ENCODE measurements at regions not wholly inside any gene's neighbourhood (a gene's known extent, or its start where the extent isn't known, plus 50 kb on each side); places are given as distances from the start of the nearest gene placed in this dataset.

DNA sequence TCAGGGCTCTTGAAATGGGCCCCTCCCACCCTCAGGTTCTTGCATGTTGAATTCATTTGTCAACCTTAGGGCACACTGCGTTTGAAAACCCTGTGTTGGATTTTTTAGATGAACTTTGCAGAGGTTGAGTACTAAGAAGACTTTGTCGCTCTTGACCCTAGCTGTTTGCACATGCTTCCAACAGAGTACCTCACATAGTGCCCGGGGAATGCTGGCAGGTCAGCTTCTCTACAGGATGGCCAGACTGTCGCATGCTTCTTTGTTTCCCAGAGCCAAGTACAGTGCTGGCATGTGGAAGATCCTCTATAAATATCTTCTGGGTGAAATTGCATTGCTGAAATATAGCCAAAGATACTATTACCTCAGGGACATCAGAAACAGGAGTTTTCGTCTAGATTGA lies 59.9 kb downstream of the FAT3 start:
- H3K36me3 Mint-ChIP-seq (ENCODE audit: insufficient read depth in 1 of 3, low read depth in 3 of 3): no peaks in the 10 kb centered on the region
- Histone ChIP-seq H3K14ac (ENCODE audit: insufficient read depth, low read length) (no peak overlapping the region), H3K27ac (ENCODE audit: insufficient read length, low read depth, low read length) (no peak overlapping the region), H3K4me1 (ENCODE audit: insufficient read depth, low read length) (peaks cover 2% of the 10 kb centered on the region; the same call in 1 of the 2 replicates), H3K23me2 (ENCODE audit: insufficient read length, low read depth, low read length, poor library complexity, severe bottlenecking) (no peaks in the 10 kb centered on the region), H2BK12ac (ENCODE audit: insufficient read length, low read depth, low read length) (no peak overlapping the region), H4K5ac (ENCODE audit: insufficient read length, low read depth, low read length) (no peak overlapping the region), H3K9ac (ENCODE audit: extremely low read depth, insufficient read length, low read length) (no peak overlapping the region), H3K23ac (ENCODE audit: insufficient read length, low read depth, low read length) (no peak overlapping the region), H2AK5ac (ENCODE audit: insufficient read length, low read length) (no peak overlapping the region), H2BK120ac (ENCODE audit: low read depth, low read length, poor library complexity, severe bottlenecking) (no peak overlapping the region), H4K20me1 (ENCODE audit: control insufficient read depth, insufficient read depth, insufficient read length) (no peaks in the 10 kb centered on the region), H4K8ac (replicated peaks; ENCODE audit: insufficient read length, low read depth, low read length) (no peak overlapping the region), H3K79me2 (ENCODE audit: insufficient read depth, low read length) (peaks cover 7% of the 10 kb centered on the region; the same call in 1 of the 2 replicates), H3K4ac (ENCODE audit: low read depth, low read length) (no peak overlapping the region), H4K91ac (ENCODE audit: insufficient read length, low read depth, low read length) (no peak overlapping the region), H3K79me1 (ENCODE audit: insufficient read depth, low read depth, low read length, poor library complexity, severe bottlenecking) (no peaks in the 10 kb centered on the region), H2BK20ac (ENCODE audit: low read depth, low read length, poor library complexity, severe bottlenecking) (no peak overlapping the region), H3K56ac (ENCODE audit: insufficient read length, low read depth, low read length) (no peak overlapping the region), H2BK5ac (ENCODE audit: insufficient read length, low read length) (no peak overlapping the region), H3K18ac (ENCODE audit: insufficient read length, low read depth, low read length) (no peak overlapping the region), H3K27me3 (ENCODE audit: insufficient read depth, low read length) (no peaks in the 10 kb centered on the region), H2BK15ac (ENCODE audit: low read depth, low read length) (no peak overlapping the region), H3T11ph (ENCODE audit: low read length) (no peak overlapping the region), H3K9me3 (ENCODE audit: control insufficient read depth, low read depth, low read length) (no peaks in the 10 kb centered on the region), H2AFZ (ENCODE audit: low read length) (no peak overlapping the region), H3K4me2 (ENCODE audit: insufficient read depth, insufficient read length, low read length) (no peak overlapping the region)
- TF ChIP-seq, protein P1, sequence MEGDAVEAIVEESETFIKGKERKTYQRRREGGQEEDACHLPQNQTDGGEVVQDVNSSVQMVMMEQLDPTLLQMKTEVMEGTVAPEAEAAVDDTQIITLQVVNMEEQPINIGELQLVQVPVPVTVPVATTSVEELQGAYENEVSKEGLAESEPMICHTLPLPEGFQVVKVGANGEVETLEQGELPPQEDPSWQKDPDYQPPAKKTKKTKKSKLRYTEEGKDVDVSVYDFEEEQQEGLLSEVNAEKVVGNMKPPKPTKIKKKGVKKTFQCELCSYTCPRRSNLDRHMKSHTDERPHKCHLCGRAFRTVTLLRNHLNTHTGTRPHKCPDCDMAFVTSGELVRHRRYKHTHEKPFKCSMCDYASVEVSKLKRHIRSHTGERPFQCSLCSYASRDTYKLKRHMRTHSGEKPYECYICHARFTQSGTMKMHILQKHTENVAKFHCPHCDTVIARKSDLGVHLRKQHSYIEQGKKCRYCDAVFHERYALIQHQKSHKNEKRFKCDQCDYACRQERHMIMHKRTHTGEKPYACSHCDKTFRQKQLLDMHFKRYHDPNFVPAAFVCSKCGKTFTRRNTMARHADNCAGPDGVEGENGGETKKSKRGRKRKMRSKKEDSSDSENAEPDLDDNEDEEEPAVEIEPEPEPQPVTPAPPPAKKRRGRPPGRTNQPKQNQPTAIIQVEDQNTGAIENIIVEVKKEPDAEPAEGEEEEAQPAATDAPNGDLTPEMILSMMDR (conservative IDR thresholded peaks at IDR 0.05): no peak
- peaks cover 9 to 26% of the 10 kb centered on the region in 2 experiments for H3K4me1 Mint-ChIP-seq
- H3K27me3 Mint-ChIP-seq (ENCODE audit: low read depth): no peaks in the 10 kb centered on the region
- no peaks in the 10 kb centered on the region; a peak in 1 of 5 replicates for H3K9me3 Mint-ChIP-seq
- no peak overlapping the region for H3K4me3 Mint-ChIP-seq
- WGBS (ENCODE audit: extremely low coverage, insufficient read length, low lambda C conversion rate): no CpG with 5 or more reads among the region's 5 CpGs
- H3K27ac Mint-ChIP-seq: no peak overlapping the region
- no peak for DNase-seq
